ENCODE measurements at regions not wholly inside any gene's neighbourhood (a gene's known extent, or its start where the extent isn't known, plus 50 kb on each side); places are given as distances from the start of the nearest gene placed in this dataset.
A peak's percentile ranks its signal among the peaks of the same experiment; 100 is the strongest.

GRCh38 chr18:76578571-76579300 is 83.7 kb upstream of the ZNF516 start:
- TF ChIP-seq CTCF (IDR thresholded peaks at IDR 0.05; ENCODE audit: low read depth, low read length, missing control alignments), result no peak
- no peaks in the 10 kb centered on the region for H3K27me3 ChIP-seq (replicated peaks)
- no peak overlapping the region for H3K27ac ChIP-seq
- H3K36me3 ChIP-seq (replicated peaks), result no peaks in the 10 kb centered on the region
- in situ Hi-C loops (cut with HindIII; ENCODE audit: low pct_ligation_motif_present, low sequenced_read_pairs), result no loop called here
- no peak for DNase-seq
- no peak overlapping the region for H3K4me3 ChIP-seq (ENCODE audit: low read depth, low read length)

GRCh38 chr18:76573325-76574025 is 78.4 kb upstream of the ZNF516 start:
- Histone ChIP-seq H3K4me3 (ENCODE audit: low read depth, low read length) (no peak overlapping the region), H3K27ac (no peak overlapping the region), H3K36me3 (replicated peaks) (no peaks in the 10 kb centered on the region), H3K27me3 (replicated peaks) (no peaks in the 10 kb centered on the region)
- peak; percentile 22 for DNase-seq
- no peak for TF ChIP-seq CTCF (IDR thresholded peaks at IDR 0.05; ENCODE audit: low read depth, low read length, missing control alignments)
- in situ Hi-C loops (cut with HindIII; ENCODE audit: low pct_ligation_motif_present, low sequenced_read_pairs), result no loop called here

- no peak overlapping the region for H3K4me3 ChIP-seq (ENCODE audit: low read depth, low read length)
- no peaks in the 10 kb centered on the region for H3K36me3 ChIP-seq (replicated peaks)
- TF ChIP-seq CTCF (IDR thresholded peaks at IDR 0.05; ENCODE audit: low read depth, low read length, missing control alignments), result no peak
- no peak for DNase-seq
- H3K27me3 ChIP-seq (replicated peaks), result no peaks in the 10 kb centered on the region
- in situ Hi-C loops (cut with HindIII; ENCODE audit: low pct_ligation_motif_present, low sequenced_read_pairs), result no loop called here
- no peak overlapping the region for H3K27ac ChIP-seq
These were observed 77.6 kb upstream of the ZNF516 start for GRCh38 chr18:76572518-76573247.

GRCh38 chr18:76571689-76572088 is 76.6 kb upstream of the ZNF516 start:
- Histone ChIP-seq H3K27ac (no peak overlapping the region), H3K27me3 (replicated peaks) (no peaks in the 10 kb centered on the region), H3K4me3 (ENCODE audit: low read depth, low read length) (no peak overlapping the region), H3K36me3 (replicated peaks) (no peaks in the 10 kb centered on the region)
- in situ Hi-C loops (cut with HindIII; ENCODE audit: low pct_ligation_motif_present, low sequenced_read_pairs), result no loop called here
- DNase-seq, result no peak
- TF ChIP-seq CTCF (IDR thresholded peaks at IDR 0.05; ENCODE audit: low read depth, low read length, missing control alignments), result no peak

- H3K27me3 ChIP-seq (replicated peaks), result no peaks in the 10 kb centered on the region
- in situ Hi-C loops (cut with HindIII; ENCODE audit: low pct_ligation_motif_present, low sequenced_read_pairs), result no loop called here
- H3K4me3 ChIP-seq (ENCODE audit: low read depth, low read length), result no peak overlapping the region
- TF ChIP-seq CTCF (IDR thresholded peaks at IDR 0.05; ENCODE audit: low read depth, low read length, missing control alignments), result no peak
- DNase-seq, result no peak
- H3K36me3 ChIP-seq (replicated peaks), result no peaks in the 10 kb centered on the region
- no peak overlapping the region for H3K27ac ChIP-seq
These were observed 75.8 kb upstream of the ZNF516 start for GRCh38 chr18:76570856-76571255.
